Activated CD4-positive, alpha-beta T cell treated with anti-CD3 and anti-CD28 coated beads for 48 hours (primary cell): ENCODE measurements at regions not wholly inside any gene's neighbourhood (a gene's known extent, or its start where the extent isn't known, plus 50 kb on each side); places are given as distances from the start of the nearest gene placed in this dataset.
"Not testable (repeated sequence)": the region's sequence is repeated elsewhere in the genome, so short reads cannot be mapped to it uniquely, and the experiment has no call there.

Experiments used
- DNase-seq: peaks from one replicate; pipeline ENCODE4 v3.0.0-alpha.2; 2020

DNA sequence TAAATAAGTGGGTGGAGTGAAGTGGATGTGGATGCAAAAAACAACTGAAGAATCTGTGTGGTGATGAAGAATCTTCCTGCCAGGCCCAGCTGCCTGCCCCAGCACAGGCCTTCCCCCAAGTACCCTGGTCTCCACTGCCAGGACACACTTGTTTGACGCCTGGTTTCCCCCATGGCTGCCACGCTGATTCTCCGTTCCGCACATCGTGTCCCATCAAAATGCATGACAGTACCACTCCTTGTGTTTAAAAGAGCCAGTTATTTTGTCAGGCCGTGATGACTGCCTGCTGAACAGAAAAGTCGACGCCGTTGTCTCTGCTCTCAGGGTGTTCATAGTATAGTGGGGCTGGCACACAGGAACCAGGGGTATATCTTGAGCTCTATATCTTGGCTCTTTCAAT lies 50.3 kb upstream of the KYNU start:
- DNase-seq = no peak

DNA sequence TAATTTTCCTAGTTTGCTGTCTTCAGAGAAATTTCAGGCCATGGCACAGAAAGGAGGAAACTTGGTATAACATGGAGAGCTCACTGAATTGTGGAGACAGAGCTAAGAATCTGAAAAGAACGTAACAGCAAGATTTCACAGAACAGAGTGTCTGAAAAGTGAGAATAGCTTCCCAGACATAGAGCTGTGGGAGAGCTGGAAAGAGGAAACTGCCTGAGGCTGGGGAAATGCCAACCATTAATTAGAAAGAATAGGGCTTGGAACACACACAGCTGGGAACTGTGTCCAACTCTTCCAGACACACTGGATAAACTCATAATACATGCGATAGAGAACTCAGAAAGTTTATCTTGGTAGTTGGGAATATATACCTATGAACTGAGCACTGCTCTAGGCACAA lies 51.6 kb upstream of the KYNU start:
- DNase-seq = no peak

DNA sequence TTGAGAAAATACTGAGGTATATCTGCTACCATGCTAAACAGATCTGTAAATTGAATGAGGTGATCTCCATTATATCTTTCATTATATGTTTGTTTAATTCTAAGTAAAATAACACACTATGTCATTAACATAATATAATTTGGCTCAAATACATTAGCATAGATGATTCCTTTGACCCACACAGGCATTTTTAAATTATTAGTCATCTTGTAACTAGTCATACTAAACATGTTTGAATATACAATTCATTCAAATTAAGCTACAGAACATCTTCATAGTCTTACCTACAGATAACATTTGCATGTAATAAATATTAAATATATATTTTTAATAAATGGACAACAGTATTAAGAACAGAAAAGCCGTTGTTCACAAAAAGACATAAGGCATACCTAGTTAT lies 52.7 kb upstream of the KYNU start:
- no peak for DNase-seq

DNA sequence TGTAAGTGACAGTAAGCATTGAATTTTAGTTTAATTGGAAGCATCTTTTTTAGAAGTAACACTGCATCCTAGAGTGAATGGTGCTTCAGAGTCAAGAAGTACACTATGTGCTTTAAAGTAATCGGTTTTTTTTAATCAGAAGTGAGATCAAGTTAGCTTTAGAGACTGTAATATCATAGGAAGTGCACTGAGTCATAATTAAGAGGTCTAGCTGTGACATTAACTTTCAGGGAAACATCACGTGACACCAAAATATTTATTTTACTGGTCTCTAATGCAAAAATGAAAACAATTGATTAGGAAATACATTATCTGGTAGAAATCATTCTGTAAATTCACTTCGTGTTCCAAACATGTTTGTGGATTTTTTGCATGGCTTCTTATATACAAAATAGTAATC lies 55.3 kb upstream of the KYNU start:
- DNase-seq = no peak

DNA sequence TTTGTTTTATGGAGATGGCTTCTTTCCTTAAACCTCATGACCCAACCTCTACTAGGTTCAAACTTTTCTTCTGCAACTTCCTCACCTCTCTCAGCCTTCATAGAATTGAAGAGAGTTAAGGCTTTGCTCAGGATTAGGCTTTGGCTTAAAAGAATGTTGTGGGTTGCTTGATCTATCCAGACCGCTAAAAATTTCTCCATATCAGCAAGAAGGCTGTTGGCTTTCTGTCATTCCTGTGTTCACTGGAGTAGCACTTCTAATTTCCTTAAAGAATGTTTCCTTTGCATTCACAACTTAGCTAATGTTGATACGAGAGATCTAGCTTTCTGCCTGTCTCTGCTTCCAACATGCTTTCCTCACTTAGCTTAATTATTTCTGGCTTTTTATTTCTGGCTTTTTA lies 58.1 kb upstream of the KYNU start:
- DNase-seq = no peak

DNA sequence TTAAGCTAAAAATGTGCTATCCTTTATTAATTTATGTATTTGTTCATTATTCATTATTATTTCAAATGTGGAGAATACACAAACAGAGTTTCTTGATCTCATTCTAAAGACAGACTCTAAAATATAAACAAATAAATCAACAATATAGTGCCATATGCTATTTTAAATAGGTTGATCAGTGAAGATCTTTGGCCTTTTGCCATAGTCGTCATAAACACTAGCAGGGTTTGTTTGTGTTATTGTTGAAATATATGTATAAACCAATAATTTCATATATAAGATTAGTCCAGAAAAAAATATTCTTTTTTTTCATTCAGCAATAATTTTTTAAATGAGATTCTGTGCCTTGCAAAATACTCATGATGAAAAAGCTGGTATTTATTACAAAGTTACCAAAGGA lies 62.1 kb upstream of the KYNU start:
- DNase-seq = no peak

DNA sequence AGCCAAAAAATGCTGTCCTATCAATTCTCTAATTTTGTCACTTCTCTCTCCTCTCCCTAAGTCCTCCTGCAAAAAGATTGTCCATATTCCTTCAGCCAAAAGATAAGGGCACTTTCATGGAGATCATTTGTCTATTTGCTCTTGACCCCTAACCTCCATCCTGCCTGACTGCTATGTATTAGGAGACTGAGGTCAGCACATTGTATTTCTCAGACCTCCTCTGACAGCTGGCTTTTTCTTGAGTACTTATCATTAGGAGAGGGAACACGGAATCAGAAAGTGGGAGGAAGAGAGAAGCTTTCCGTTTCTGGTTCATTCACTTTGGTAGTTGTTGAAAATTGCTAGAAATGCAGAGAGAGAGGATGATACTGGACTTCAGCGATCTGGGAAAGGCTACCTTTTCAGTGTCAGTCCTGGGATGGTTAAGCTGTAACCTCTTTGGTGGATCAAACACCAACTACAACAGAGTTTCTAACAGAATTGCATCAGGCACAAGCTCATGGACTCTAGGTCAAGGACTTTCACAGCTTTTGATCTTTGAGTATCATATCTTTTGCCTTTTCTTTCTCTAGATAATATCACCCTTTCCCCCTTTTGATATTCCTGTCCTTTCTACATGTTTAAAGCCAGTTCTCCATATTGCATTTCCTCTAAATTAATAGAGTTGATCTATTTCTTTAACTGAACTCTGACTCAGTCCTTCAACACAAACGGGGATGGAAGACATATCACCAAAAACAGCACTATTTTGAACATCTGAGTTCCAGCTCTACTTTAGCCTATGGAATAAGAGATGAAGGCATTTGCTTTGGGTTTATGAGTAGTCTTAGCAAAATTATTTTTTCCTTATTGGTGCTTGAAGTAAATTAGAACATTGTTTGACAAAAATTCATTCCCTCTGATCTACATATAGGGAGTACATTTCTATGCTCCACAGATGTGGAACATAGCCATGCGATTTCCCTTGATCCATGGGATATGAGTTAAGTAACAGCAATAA lies 63.3 kb upstream of the KYNU start:
- no peak for DNase-seq

DNA sequence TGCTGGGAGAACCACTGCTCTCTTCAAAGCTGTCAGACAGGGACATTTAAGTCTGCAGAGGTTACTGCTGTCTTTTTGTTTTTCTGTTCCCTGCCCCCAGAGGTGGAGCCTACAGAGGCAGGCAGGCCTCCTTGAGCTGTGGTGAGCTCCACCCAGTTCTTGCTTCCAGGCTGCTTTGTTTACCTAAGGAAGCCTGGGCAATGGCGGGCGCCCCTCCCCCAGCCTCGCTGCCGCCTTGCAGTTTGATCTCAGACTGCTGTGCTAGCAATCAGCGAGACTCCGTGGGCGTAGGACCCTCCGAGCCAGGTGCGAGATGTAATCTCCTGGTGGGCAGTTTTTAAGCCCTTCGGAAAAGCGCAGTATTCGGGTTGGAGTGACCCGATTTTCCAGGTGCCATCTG lies 65.8 kb upstream of the KYNU start:
- not testable (repeated sequence) for DNase-seq

DNA sequence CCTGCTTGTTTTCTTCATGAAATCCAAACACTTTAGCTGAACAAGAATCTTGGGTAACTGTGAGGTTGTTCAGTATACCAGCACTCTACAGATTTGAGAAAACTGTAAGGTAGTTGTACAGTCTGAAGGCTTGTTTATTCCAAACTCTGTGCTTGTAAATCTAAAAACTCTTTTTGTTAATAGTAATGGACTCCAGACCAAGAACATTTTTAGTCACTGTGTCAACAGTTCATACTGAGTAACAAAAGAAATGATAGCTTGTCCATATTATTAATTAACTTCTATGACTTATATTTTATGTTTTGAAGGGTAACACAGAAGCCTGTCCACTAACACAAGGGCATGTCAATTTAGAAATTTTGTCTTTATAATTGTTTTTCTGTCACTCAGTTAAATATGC lies 72.2 kb upstream of the KYNU start:
- DNase-seq = no peak

DNA sequence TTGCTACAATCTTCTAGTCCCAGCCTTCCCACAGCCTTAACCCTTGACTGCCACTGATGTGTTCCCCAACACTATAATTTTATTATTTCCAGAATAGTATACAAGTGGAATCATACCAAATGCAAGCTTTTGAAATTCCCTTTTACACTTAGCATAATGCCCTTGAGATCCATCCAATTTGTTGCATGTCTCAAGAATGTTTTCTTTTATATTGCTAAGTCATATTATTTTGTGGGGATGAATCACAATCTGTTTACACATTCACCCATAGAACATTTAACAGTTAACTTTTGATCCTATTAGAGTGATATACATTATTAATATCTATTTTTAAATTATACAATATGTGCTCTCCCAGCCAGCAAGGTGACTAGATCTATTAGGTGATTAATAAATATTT lies 74.3 kb upstream of the KYNU start:
- DNase-seq = no peak

DNA sequence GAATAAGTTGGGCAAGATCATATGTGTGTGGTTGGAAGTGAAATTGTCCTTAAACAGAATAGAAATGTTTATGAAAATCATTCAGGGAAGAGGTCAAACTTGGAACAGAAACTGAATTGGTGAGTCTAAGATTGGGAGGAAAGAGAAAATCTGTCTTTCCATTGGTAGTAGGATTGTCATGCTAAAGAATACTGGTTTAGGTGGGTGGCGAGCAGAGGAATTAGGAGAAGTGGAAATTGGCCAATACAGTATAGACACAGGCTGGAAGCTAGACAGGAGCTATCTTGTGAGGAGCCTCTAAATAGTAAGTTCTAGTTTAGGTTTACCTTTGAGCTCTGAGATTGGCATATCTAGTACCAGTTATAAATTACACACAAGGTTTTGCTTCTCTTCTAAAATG lies 80.9 kb upstream of the KYNU start:
- DNase-seq = no peak

DNA sequence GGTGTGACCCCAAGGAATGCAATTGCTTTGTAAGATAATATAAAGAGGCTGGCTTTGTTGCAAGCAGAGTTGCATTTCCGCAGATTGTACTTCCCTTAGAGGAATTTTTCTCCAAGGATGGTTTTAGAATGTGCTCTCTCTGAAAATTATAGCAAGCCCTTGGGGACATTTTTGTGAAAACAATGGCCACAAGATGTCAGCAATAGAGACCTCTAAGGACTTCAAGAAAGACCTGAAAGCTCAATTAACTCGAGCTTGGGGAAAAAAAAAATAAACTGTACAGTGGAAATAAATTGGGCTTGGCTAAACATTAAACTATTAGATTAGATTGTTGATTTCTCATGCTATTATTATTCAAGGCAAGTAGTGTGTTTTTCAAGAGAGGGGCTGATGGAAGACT lies 81.3 kb upstream of the KYNU start:
- DNase-seq = no peak

DNA sequence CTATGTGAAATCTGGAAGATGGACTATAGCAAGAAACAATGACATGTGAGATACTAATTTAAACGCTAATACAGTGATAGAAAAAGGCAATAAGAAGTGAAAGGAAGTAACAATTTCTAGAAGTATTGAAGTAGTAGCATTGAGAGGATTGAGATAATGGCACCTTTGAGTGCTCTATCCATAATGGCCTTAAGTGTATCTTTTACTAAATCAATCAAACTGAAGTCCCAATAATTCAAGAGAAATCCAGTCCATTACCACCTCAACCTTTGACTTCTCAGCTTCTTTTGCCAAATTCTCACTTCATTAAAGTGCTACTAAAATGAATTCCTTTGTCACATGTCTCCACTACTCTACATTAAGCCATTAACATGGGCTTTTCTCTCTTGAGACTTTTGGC lies 82.6 kb upstream of the KYNU start:
- no peak for DNase-seq

DNA sequence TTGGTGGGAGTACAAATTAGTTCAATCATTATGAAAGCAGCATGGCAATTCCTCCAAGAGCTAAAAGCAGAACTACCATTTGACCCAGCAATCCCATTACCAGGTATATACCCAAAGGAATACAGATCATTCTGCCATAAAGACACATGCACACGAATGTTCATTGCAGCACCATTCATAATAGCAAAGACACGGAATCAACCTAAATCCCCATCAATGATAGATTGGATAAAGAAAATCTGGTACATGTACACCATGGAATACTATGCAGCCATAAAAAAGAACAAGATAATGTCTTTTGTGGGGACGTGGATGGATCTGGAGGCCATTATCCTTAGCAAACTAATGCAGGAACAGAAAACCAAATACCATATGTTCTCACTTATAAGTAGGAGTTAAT lies 85.1 kb upstream of the KYNU start:
- not testable (repeated sequence) for DNase-seq

DNA sequence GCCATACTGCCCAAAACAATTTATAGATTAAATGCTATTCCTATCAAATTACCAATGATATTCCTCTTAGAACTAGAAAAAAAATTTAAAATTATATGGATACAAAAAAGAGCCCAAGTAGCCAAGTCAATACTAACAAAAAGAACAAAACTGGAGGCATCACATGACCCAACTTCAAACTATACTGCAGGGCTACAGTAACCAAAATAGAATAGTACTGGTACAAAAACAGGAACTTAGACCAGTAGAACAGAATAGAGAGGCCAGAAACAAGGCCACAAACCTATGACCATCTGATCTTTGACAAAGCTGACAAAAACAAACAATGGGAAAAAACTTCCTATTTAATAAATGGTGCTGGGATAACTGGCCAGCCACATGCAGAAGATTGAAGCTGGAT lies 86.1 kb upstream of the KYNU start:
- DNase-seq = no peak

DNA sequence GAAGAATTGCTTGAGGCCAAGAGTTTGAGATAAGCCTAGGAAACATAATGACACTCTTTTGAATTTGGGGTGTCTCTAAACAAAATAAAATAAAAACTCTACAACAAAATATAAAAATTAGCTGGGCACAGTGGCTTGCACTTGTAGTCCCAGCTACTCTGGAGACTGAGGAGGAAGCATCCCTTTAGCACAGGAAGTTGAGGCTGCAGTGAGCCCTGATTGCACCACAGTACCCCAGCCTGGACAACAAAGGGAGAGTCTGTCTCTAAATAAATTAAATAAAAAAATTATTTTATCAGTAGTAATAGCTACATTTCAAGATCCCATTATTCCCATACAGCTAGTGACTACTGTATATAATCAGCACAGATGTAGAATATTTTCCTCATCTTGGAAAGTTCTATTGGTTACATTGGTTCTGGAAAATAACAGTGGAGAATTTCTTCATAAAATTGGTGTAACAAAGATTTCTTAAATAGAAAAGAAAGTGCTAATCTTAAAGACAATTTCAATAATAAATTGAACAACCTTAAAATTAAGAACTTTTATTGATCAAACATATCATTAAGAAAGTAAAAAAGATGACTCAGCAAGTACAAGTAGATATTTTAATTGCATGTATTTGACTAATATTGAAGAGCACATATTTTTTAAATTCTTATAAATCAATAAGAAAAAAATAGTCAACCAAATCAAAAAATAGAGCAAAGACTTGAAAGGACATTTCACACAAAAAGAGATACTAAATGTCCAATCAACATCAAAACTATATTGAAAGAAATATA lies 90.4 kb upstream of the KYNU start:
- DNase-seq = no peak

DNA sequence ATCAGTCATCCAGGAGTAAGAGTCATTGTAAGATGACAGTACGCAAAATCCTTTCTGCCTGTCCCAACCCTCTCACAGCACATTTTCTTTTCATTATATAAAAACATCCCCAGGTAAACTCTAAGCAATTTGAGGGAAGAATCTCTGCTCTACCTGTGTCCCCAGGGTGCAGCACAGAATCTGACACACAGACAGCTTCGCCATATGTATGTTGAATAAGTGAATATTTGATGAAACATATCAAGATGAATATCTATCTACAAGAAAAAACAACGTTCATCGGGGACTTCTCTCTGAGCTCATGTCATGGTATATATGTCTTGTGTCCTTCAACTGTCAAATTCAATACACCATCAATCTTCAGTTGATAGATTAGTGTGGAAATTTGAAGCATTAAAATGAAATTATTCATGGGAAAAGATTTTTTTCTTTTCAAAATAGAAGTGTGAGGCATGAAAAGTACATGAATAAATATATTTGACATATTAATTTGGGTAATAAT lies 94.5 kb upstream of the KYNU start:
- DNase-seq = no peak

DNA sequence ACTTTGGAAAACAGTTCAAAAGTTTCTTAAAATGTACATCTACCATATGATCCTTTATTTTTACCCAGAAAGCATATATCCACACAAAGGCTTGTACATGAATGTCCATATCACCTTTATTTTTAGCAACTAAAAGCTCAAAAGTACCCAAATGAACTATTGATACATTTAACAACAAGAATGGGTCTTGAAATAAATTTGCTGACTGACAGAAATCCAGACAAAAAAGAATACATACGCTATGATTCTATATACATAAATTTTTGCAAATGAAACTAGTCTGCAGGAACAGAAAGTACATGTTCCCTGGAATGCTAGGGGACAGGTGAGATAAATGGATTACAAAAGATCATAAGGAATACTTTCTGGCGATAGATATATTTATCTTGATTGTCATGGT lies 96.3 kb upstream of the KYNU start:
- no peak for DNase-seq

DNA sequence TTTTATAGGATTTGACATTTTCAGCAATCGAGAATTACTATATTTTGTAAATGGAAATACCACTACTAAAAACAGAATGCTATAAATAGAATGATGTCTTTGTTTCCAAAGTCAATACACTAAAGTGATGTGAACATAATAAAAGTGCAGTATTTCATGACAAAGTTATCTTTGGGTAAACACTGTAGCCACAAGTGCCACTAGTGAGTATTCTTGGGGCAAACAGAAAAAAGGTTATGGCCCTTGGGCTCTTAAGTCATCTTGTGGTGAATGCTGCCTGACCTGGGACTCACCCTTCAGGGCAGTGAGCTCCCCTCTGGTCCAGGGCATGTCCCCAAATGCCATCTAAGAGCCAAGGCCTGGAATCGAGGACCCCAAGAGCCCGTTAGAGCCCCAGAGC lies 99.2 kb upstream of the KYNU start:
- no peak for DNase-seq

DNA sequence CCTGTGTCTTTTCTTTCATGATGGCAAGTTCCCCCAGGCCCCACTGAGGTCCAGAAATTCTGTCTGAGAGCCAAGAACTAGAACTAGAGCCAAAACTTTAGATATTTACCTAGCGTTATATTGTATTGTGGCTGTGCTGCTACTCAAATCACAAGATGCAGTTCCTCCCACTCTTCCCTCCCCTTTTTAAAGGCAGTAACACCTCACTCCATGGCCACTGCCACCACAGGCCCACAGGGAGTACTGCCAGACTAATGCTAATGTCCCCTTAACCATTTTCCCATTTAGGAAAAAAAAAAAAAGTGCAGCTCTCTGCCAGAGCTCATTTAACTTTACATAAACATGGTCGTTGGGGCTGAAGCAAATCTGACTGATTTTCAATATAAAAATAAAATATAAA lies 99.7 kb upstream of the KYNU start:
- DNase-seq = no peak

DNA sequence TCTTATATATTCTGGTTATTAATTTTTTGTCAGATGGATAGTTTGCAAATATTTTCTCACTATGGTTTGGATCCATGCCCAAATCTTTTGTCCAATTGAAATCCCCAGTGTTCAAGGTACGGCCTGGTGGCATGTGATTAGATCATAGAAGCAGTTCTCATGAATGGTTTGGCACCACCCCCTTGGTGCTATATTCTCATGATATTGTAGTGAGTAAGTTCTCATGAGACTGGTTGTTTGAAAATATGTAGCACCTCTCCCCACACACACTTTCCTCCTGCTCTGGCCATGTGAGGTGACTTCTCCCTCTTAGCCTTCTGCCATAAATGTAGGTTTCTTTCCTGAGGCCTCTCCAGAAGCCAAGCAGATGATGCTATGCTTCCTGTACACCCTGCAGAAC lies 107.7 kb upstream of the KYNU start:
- no peak for DNase-seq

DNA sequence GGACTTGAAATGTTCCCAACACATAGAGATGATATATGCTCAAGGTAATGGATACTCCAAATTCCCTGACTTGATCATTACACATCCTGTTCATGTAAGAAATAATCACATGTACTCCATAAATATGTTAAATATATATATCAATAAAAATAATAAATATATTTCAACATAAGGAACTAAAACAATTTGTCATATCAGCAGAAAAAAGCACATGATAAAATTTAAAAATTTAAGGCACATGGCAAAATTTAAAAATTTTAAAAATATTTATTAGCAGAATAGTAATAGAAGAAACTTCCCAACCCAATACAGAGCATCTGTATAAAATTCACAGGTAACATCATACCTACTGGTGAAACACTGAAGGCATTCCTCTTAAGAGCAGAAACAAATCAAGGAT lies 109.6 kb upstream of the KYNU start:
- no peak for DNase-seq

DNA sequence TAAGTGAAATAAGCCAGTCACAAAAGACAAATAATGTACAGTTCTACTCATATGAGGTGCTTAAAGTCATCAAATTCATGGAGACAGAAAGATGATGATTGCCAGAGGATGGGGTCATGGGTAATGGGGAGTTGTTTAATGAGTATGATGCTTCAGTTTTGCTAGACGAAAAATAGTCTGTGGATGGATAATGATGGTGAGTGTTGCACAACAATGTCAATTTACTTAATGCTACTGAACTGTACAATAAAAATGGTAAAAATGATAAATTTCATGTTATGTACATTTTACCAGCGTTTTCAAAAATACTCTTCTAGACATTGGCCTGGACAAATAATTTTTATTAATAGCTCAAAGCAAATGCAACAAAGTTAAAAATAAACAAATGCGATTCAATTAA lies 118.5 kb upstream of the KYNU start:
- no peak for DNase-seq

DNA sequence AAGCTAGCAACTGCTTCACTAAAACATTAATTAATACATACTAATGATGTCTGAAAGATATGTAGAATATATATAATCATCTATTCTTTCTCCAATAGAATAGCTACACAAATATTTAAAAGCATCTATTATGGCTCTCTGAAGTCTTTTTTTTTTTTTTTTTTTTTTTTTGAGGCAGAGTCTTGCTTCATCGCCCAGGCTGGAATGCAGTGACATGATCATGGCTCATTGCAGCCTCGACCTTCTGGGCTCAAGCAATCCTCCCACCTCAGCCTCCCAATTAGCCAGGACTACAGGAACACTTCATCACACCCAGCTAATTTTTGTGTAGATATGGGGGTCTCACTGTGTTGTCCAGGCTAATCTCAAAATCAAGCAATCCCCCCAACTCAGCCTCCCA lies 120.4 kb upstream of the KYNU start:
- DNase-seq = no peak
